Lower lobe of right lung (tissue), 2 donors: ENCODE measurements at regions not wholly inside any gene's neighbourhood (a gene's known extent, or its start where the extent isn't known, plus 50 kb on each side); places are given as distances from the start of the nearest gene placed in this dataset.
A peak's percentile ranks its signal among the peaks of the same experiment; 100 is the strongest.

Experiments used
- ATAC-seq, 2 donors: fragments of 200-7000 bp; cut with Tn5 transposase; one replicate each; pipeline ENCODE4 v1.9.1; 2020 to 2022; ENCODE audit warnings: mild to moderate bottlenecking in 2 of 2, moderate library complexity in 2 of 2
- DNase-seq: peaks from one replicate; pipeline ENCODE4 v3.0.0-alpha.2; 2020
- H3K27ac ChIP-seq: fragments of 200-600 bp; one replicate; pipeline ENCODE4 v1.8.0; 2022
- H3K27me3 ChIP-seq: fragments of 200-600 bp; one replicate; pipeline ENCODE4 v1.8.0; 2022; ENCODE audit warnings: low read depth
- H3K36me3 ChIP-seq: fragments of 200-600 bp; one replicate; pipeline ENCODE4 v1.8.0; 2022; ENCODE audit warnings: mild to moderate bottlenecking
- H3K4me1 ChIP-seq: fragments of 200-600 bp; one replicate; pipeline ENCODE4 v1.8.0; 2022
- H3K4me3 ChIP-seq: fragments of 200-600 bp; one replicate; pipeline ENCODE4 v1.8.0; 2022; ENCODE audit warnings: mild to moderate bottlenecking
- H3K9me3 ChIP-seq: fragments of 200-600 bp; one replicate; pipeline ENCODE4 v1.8.0; 2022
- intact Hi-C: fragments of 100-400 bp; cut with DNase I; formaldehyde crosslinking; loops from one replicate; pipeline ENCODE4 v1.11.0; 2022
- TF ChIP-seq, protein P1 (sequence below): fragments of 200-600 bp; IDR thresholded peaks from one replicate; pipeline ENCODE4 v1.8.0; 2022; ENCODE audit warnings: antibody characterized with exemption, mild to moderate bottlenecking
- donor health status: DM: no; HTN: yes; CAD: no; lungs with severe emphysema.

DNA sequence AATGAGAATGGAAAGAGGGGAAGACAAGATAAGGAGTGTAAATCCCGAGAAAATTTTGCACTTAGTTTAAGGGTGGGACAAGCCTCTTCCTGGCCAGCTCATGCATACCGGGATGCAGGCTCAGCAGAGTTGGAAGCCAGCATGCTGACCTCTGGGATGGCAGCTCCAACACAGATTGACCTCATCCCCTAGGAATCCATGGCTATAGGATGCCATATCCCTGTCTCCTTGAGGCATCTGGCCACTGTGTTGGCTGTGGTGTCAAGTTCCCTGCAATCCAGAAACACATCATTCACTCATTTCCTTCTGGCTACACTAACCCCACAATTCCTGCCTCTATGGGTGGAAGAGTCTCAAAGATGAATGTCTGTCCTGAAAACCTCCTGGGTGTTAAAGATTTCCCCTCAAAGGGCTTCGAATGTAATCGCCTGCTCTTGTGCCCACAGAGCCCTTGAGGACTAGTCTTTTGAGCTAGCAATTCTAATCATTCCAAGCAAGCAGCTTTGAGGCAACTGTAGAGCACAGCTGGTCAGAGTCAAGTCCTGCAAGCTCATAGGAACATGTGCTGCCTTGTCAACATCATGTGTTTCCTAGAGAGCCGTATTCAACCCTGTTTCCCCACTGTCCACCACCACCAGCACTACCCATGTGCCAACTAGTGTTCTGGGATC is 141.4 kb downstream of the PMP22 start:
- ATAC-seq (no peak), DNase-seq (no peak)
- Histone ChIP-seq H3K9me3 (no peaks in the 10 kb centered on the region), H3K4me3 (no peak overlapping the region), H3K27me3 (no peaks in the 10 kb centered on the region), H3K27ac (no peak overlapping the region), H3K4me1 (no peaks in the 10 kb centered on the region), H3K36me3 (no peaks in the 10 kb centered on the region)
- intact Hi-C loops: no loop called here
- TF ChIP-seq, protein P1, sequence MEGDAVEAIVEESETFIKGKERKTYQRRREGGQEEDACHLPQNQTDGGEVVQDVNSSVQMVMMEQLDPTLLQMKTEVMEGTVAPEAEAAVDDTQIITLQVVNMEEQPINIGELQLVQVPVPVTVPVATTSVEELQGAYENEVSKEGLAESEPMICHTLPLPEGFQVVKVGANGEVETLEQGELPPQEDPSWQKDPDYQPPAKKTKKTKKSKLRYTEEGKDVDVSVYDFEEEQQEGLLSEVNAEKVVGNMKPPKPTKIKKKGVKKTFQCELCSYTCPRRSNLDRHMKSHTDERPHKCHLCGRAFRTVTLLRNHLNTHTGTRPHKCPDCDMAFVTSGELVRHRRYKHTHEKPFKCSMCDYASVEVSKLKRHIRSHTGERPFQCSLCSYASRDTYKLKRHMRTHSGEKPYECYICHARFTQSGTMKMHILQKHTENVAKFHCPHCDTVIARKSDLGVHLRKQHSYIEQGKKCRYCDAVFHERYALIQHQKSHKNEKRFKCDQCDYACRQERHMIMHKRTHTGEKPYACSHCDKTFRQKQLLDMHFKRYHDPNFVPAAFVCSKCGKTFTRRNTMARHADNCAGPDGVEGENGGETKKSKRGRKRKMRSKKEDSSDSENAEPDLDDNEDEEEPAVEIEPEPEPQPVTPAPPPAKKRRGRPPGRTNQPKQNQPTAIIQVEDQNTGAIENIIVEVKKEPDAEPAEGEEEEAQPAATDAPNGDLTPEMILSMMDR: no peak

DNA sequence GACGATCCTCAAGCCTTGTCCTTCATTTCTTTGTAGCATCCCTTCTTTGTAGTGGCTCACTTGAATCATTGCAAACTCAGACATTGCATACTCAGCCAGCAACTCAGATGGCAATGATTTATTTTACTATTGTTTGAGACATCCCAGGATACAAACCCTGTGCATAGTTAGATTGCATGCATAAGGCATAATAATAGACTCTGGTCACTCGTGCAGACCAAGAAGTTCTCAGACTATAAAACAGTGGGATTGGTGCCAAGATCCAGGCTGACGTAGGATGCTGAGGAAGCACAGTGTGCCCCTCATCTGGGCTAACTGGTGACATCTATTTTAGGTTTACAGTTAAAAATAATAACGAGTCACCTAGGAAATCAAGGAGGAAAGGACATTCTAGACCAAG is 142.3 kb downstream of the PMP22 start:
- no peaks in the 10 kb centered on the region for H3K9me3 ChIP-seq
- intact Hi-C loops: no loop called here
- no peaks in the 10 kb centered on the region for H3K27me3 ChIP-seq

DNA sequence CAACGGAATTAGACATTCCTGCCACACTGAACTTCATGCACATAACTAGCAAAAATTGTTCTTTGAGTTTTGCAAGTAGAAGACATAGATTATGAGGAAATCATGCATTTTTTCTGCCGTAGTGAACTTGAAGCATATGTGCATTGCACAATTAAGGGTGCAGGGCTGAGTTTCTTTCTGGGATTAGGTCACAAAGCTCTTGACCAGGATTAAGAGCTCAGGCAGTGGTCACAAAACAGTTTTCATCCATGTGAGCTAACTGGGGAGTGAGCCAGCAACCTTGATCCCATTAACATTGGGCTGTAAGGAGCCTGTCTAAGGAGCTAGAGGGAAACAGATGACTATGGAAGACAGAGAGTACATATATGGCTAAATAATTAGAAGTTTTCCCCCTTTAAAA is 143.7 kb downstream of the PMP22 start:
- intact Hi-C loops: no loop called here

More for the DNA sequence above, 142.3 kb downstream of the PMP22 start:
- TF ChIP-seq, protein P1: no peak
- no peak for ATAC-seq
- Histone ChIP-seq H3K36me3 (no peaks in the 10 kb centered on the region), H3K4me1 (no peaks in the 10 kb centered on the region), H3K27ac (no peak overlapping the region), H3K4me3 (no peak overlapping the region)
- DNase-seq: no peak

DNA sequence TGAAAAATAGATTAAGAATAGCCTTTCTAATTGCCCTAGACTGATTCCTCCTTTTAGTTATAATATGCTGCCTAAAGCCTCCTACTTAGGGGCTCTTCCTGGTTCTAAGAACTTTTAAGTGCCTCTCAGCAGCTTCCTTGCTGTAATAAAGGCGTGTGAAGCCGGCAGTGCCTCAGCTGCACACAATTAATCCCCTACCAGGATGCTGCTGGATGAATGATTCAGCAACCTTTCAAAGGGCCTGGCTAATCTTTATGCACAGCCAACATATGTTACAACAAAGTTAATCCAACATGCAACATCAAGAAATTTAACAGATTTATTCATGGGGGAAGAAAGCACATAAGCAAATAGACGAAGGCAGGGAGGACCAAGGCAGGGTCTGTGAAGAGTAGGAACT is 145.2 kb downstream of the PMP22 start:
- Histone ChIP-seq H3K4me3 (no peak overlapping the region), H3K4me1 (no peaks in the 10 kb centered on the region), H3K27ac (no peak overlapping the region), H3K36me3 (no peaks in the 10 kb centered on the region), H3K27me3 (no peaks in the 10 kb centered on the region), H3K9me3 (peaks cover 6% of the 10 kb centered on the region)
- intact Hi-C loops: no loop called here
- DNase-seq (no peak), ATAC-seq (peak; percentile 53 to 79)
- TF ChIP-seq, protein P1: no peak

More for the DNA sequence above, 143.7 kb downstream of the PMP22 start:
- Histone ChIP-seq H3K27ac (no peak overlapping the region), H3K9me3 (peaks cover 3% of the 10 kb centered on the region), H3K4me1 (no peaks in the 10 kb centered on the region), H3K27me3 (no peaks in the 10 kb centered on the region), H3K36me3 (no peaks in the 10 kb centered on the region), H3K4me3 (no peak overlapping the region)
- ATAC-seq: no peak
- TF ChIP-seq, protein P1: no peak
- DNase-seq: no peak

DNA sequence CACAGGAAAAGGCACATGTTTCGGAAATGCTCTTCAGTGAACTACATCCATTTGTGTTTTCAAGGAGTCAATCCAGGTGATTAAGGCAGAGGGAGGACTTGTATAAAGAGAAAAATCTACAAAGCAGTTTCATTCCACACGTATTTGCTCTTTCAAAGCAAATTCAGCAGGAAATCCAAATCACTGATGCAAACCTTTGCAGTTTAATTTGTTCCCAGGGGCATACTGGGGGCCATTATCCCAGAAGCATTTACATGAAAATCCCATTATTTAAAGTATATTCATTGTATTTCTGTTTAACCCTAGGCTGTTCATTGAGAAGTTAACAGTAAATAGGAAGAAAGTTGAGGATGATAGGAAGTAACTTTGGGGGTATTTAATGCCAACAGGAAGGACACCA is 147.9 kb downstream of the PMP22 start:
- H3K27ac ChIP-seq: no peak overlapping the region
- H3K36me3 ChIP-seq: no peaks in the 10 kb centered on the region
- intact Hi-C loops: no loop called here
- no peak for DNase-seq
- no peak for ATAC-seq
- TF ChIP-seq, protein P1: no peak
- H3K27me3 ChIP-seq: no peaks in the 10 kb centered on the region
- H3K4me1 ChIP-seq: no peaks in the 10 kb centered on the region
- H3K4me3 ChIP-seq: no peak overlapping the region
- peaks cover 6% of the 10 kb centered on the region for H3K9me3 ChIP-seq
